Fibroblast of the conjunctiva (primary cell): ENCODE measurements at regions not wholly inside any gene's neighbourhood (a gene's known extent, or its start where the extent isn't known, plus 50 kb on each side); places are given as distances from the start of the nearest gene placed in this dataset.
"Not testable (repeated sequence)": the region's sequence is repeated elsewhere in the genome, so short reads cannot be mapped to it uniquely, and the experiment has no call there.

Experiments used
- DNase-seq: peaks from one replicate; pipeline ENCODE4 v3.0.0-alpha.2; 2010; ENCODE audit warnings: low read depth

GRCh38 chr7:51369228-51369627, 52.6 kb upstream of the COBL start:
- not testable (repeated sequence) for DNase-seq

DNA sequence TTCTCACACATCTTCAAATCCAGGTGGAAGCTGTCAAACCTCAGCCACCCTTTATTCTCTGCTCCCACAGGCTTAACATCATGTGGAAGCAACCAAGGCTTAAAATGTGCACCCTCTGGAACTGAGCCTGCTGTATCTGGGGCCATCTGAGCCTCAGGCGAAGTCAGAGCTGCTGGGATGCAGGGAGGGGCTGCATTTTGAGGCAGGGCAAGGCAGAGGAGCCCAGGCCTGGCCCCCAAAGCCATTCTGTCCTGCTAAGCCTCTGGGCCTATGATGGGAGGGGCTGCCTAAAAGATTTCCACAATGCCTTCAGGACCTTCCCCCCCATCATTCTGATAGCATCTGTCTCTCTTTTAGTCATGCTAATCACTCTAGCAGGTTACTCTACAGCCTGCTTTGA, 51.7 kb upstream of the COBL start:
- no peak for DNase-seq

- DNase-seq = no peak
These were observed 51.0 kb upstream of the COBL start for GRCh38 chr7:51367614-51367968.

- peak; percentile 2 for DNase-seq
These were observed 50.5 kb upstream of the COBL start for GRCh38 chr7:51366930-51367613.
